ENCODE measurements at regions not wholly inside any gene's neighbourhood (a gene's known extent, or its start where the extent isn't known, plus 50 kb on each side); places are given as distances from the start of the nearest gene placed in this dataset.

DNA sequence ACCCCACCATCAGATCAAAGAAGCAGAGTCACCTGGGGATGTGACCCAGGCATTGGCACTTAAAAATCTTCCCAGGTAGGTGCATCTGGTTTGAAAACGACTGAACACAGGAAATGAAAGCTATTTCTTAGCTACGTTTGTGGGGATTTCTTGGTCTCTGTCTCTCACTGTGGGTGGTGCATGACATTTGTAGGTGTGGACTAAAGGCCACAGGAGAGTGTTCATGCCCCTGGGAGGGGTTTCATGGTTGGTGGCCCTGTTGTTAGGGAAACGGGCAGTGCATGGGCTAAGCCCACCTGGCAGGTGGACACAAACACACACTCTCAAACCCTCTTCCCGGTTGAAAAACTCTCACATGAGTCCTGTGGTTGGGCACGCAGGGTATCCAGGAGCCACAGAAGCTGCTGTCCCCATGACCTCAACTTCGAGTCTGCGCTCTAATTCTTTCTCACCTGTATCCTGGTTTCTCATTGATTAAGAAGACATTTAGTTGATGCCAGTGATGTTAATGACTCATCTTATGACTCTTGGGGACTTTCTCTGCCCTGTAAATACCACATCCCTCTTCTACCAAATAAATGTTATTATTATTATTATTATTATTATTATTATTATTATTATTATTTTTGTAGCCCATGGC is 119.4 kb downstream of the MRPS6 start:
- TF ChIP-seq, protein P1, sequence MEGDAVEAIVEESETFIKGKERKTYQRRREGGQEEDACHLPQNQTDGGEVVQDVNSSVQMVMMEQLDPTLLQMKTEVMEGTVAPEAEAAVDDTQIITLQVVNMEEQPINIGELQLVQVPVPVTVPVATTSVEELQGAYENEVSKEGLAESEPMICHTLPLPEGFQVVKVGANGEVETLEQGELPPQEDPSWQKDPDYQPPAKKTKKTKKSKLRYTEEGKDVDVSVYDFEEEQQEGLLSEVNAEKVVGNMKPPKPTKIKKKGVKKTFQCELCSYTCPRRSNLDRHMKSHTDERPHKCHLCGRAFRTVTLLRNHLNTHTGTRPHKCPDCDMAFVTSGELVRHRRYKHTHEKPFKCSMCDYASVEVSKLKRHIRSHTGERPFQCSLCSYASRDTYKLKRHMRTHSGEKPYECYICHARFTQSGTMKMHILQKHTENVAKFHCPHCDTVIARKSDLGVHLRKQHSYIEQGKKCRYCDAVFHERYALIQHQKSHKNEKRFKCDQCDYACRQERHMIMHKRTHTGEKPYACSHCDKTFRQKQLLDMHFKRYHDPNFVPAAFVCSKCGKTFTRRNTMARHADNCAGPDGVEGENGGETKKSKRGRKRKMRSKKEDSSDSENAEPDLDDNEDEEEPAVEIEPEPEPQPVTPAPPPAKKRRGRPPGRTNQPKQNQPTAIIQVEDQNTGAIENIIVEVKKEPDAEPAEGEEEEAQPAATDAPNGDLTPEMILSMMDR (conservative IDR thresholded peaks at IDR 0.05), result no peak
- no peak for TF ChIP-seq ZFX (IDR thresholded peaks at IDR 0.05)
- no peak overlapping the region for H3K27ac ChIP-seq

DNA sequence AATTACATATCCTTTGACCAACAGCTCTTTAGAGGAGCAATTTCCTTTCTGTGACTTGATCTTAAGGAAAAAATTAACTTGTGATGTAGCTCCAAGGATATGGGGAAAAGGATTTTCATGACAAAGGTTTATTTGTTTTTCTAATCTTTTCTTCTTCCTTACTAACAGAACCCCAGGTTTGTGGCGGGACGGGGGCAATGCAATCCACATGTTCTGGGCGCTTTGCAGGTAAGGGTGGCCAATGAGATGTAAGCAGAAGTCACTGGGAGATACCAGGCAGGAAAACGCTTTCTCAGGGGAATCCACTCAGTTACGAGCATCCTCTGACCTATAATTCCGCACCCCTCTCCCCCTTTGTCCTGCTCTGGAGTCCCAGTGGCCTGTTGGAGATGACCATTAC is 122.0 kb downstream of the MRPS6 start:
- no peak overlapping the region for H3K27ac ChIP-seq
- TF ChIP-seq ZFX (IDR thresholded peaks at IDR 0.05), result no peak
- TF ChIP-seq, protein P1 (conservative IDR thresholded peaks at IDR 0.05), result no peak

DNA sequence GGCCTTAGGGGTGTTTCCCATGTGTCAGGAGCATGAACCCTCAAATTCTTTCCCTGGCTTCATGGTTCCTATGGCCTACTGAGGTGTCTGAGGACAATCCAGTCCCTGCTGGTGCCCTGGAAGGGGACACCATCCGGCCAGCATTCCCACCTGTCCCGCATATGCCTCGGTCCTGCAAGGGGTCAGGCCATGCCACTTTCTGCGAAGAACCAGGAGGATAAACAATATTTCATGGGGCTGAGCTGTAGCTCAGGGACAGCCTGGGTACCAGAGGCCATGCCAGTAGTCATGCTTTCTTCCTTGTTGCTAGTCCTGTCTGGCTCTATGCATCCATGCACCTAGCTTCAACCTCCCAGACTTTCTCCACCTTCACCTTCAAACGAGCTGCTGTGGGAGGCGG is 123.6 kb downstream of the MRPS6 start:
- TF ChIP-seq, protein P1 (conservative IDR thresholded peaks at IDR 0.05), result no peak
- H3K27ac ChIP-seq, result no peak overlapping the region

DNA sequence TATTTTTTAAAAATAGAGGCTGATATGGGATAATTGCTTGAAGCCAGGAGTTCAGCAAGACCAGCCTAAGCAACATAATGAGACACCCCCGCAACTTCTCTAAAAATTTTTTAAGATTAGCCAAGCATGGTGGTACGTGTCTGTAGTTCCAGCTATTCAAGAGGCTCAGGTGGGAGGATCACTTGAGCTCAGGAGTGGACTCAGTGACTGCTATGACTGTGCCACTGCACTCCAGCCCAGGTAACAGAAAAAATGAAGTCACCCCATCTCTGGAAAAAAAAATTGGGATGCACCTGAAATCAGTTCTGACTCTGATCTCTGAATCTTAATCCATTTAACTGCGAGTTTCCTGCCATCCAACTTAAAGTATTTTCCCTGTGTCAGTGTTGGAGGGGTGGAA is 124.2 kb downstream of the MRPS6 start:
- no peak overlapping the region for H3K27ac ChIP-seq
- TF ChIP-seq ZFX (IDR thresholded peaks at IDR 0.05), result no peak
- TF ChIP-seq, protein P1 (conservative IDR thresholded peaks at IDR 0.05), result no peak

DNA sequence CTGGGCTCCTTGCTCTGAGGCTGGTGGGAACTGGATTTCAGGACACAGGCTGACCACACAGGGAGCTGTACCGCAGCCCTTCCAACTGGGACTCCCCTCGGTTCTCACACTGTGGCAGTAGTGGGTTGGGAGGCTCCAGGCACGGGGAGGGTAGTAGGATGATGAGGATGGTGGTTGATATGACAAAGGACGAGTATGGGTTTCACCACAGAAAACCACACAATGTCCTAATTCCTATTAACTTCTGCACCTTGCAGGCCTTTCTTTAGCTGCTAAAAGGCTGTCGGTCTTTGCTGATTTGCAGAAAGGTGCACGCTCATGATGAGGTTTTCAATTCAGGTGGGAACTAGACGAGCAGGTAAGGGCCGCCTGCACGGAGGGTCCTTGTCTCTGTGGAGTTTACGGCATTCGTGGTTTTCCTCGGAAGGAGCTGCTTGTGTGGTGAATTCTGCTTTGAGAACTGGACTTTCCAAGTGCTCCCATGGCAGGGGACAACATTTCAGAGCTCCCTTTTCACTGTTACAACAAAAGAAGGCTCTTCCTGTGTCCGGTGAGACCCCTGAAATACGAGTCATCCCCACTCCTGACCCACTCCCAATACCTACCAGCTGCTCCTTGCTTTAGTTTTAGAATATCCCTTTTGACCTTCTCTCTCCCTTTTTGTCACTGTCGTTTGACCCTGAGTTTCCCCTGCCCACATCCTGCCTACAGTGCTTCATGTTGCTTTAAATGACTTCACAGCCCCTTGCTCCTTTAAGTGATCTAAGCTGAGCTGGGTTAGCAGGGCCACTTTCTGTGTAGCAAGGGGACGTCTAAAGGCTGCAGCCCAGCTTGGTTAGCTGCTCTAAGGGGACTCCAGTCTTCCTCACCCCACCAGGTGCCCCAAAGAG is 125.1 kb downstream of the MRPS6 start:
- no peak overlapping the region for H3K27ac ChIP-seq
- TF ChIP-seq ZFX (IDR thresholded peaks at IDR 0.05), result no peak
- TF ChIP-seq, protein P1 (conservative IDR thresholded peaks at IDR 0.05), result no peak

DNA sequence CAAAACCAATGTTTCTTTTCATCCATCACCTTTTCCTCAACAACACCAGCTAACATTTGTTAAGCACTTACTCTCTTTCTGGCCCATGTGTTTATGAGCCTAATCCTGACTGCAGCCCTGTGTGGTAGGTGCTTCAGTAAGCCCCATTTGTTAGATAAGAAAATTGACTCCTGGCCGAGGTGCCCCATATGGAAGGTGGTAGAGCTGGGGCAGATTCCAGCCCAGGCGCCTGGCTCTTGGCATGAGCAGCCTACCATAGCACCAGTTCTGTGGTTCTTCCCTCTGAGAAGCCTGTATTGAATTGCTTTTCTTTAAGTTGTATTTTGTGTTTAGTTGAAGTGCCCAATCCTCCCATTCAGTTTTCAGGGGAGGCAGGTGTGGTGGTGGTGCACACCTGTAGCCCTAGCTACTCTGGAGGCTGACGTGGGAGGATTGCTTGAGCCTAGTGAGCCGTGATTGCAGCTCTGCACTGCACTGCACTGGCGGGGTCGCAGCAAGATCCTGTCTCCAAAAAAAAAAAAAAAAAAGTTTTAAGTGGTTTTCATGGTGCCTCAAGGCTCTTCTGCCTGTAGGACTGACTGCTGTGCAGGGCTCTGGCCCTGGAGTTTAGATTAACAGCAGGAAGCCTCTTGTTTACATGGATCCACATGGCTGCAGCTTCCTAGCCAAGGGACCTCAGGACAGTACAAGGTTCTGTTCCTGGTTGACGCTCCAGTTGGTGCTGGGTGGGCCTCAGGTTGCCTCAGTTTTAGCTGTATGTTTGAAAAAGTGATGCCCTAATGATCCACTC is 125.9 kb downstream of the MRPS6 start:
- TF ChIP-seq, protein P1 (conservative IDR thresholded peaks at IDR 0.05), result no peak
- no peak for TF ChIP-seq ZFX (IDR thresholded peaks at IDR 0.05)

More for the DNA sequence above, 125.9 kb downstream of the MRPS6 start:
- no peak overlapping the region for H3K27ac ChIP-seq
